ENCODE measurements at regions not wholly inside any gene's neighbourhood (a gene's known extent, or its start where the extent isn't known, plus 50 kb on each side); places are given as distances from the start of the nearest gene placed in this dataset.

GRCh38 chr5:15367489-15367888, 132.5 kb upstream of the FBXL7 start:
- ChIA-PET CTCF (no interaction called here), POLR2A (ENCODE audit: unreplicated experiment) (no interaction called here)
- Histone ChIP-seq H3K4me1 (ENCODE audit: control insufficient read depth, insufficient read depth, low read length) (no peaks in the 10 kb centered on the region), H2AK9ac (replicated peaks; ENCODE audit: low read depth, low read length, poor library complexity) (no peak overlapping the region), H3K9ac (ENCODE audit: low read depth, low read length) (no peak overlapping the region), H2AFZ (replicated peaks; ENCODE audit: low read length, poor library complexity) (no peak overlapping the region), H2BK15ac (ENCODE audit: low read depth, low read length) (no peak overlapping the region), H3K56ac (ENCODE audit: extremely low read depth, insufficient read depth, low read length) (no peak overlapping the region), H2BK5ac (ENCODE audit: low read depth, low read length, poor library complexity, severe bottlenecking) (no peak overlapping the region), H2AK5ac (ENCODE audit: low read depth, low read length) (no peak overlapping the region), H3K14ac (replicated peaks; ENCODE audit: low read depth, low read length) (no peak overlapping the region), H4K8ac (ENCODE audit: low read depth in 2 of 2, low read length in 2 of 2) (no peak overlapping the region), H3K36me3 (ENCODE audit: control insufficient read depth, insufficient read depth, low read length) (no peaks in the 10 kb centered on the region), H2BK120ac (ENCODE audit: low read depth, low read length) (no peak overlapping the region), H3K4me2 (ENCODE audit: low read depth, low read length) (no peak overlapping the region), H3K18ac (ENCODE audit: low read depth, low read length) (no peak overlapping the region), H3K9me3 (ENCODE audit: control insufficient read depth, insufficient read depth, low read length) (no peaks in the 10 kb centered on the region), H4K91ac (ENCODE audit: insufficient read depth, low read depth, low read length) (no peak overlapping the region), H4K5ac (ENCODE audit: low read depth, low read length) (no peak overlapping the region), H3K9me1 (ENCODE audit: insufficient read depth, low read length) (no peaks in the 10 kb centered on the region), H4K20me1 (ENCODE audit: insufficient read depth, low read length) (no peaks in the 10 kb centered on the region), H3K4ac (ENCODE audit: low read depth, low read length) (no peak overlapping the region), H3K79me1 (ENCODE audit: low read depth in 1 of 2, low read length in 2 of 2) (no peaks in the 10 kb centered on the region), H2BK20ac (ENCODE audit: low read depth, low read length) (no peak overlapping the region), H3K23ac (ENCODE audit: low read depth, low read length) (no peak overlapping the region), H3K27me3 (ENCODE audit: control insufficient read depth, insufficient read depth, low read length) (no peaks in the 10 kb centered on the region; the same call in 1 of the 2 replicates), H3K27ac (ENCODE audit: insufficient read depth, low read length) (no peak overlapping the region), H3K4me3 (ENCODE audit: insufficient read depth, low read depth, low read length) (no peak overlapping the region)
- dilution Hi-C loops (cut with HindIII; ENCODE audit: low sequenced_read_pairs, unreplicated experiment) (no loop called here), intact Hi-C loops (cut with micrococcal nuclease) (no loop called here), in situ Hi-C loops (cut with MboI; ENCODE audit: low sequenced_read_pairs) (no loop called here)
- no peak for DNase-seq
- no peak for ATAC-seq (ENCODE audit: low read depth)
- TF ChIP-seq CHD1 (IDR thresholded peaks at IDR 0.05; ENCODE audit: low read depth, low read length) (no peak), CTCF (conservative IDR thresholded peaks at IDR 0.05; ENCODE audit: low read depth, low read length) (no peak), BHLHE40 (IDR thresholded peaks at IDR 0.05; ENCODE audit: low read depth, low read length) (no peak), FOS (IDR thresholded peaks at IDR 0.05; ENCODE audit: low read depth, low read length) (no peak), NFE2L2 (IDR thresholded peaks at IDR 0.05; ENCODE audit: low read depth, low read length) (no peak), ELK1 (IDR thresholded peaks at IDR 0.05; ENCODE audit: borderline replicate concordance, low read depth, low read length) (no peak), SMC3 (IDR thresholded peaks at IDR 0.05; ENCODE audit: low read depth, low read length) (no peak), MXI1 (IDR thresholded peaks at IDR 0.05; ENCODE audit: borderline replicate concordance, low read depth, low read length) (no peak), RFX5 (IDR thresholded peaks at IDR 0.05; ENCODE audit: low read depth, low read length) (no peak), USF2 (IDR thresholded peaks at IDR 0.05; ENCODE audit: low read depth, low read length) (no peak), POLR2A (IDR thresholded peaks at IDR 0.05; ENCODE audit: low read depth, low read length) (no peak), CEBPB (IDR thresholded peaks at IDR 0.05; ENCODE audit: low read depth, low read length) (no peak)
- no CpG with 5 or more reads among the region's 3 CpGs for WGBS, 2 experiments (ENCODE audit: extremely low coverage in 2 of 2, insufficient read length in 1 of 2)
- no TSS peak for BruUV-seq (replicated peaks)

Data from IMR-90 (cell line).